ENCODE measurements at regions not wholly inside any gene's neighbourhood (a gene's known extent, or its start where the extent isn't known, plus 50 kb on each side); places are given as distances from the start of the nearest gene placed in this dataset.

DNA sequence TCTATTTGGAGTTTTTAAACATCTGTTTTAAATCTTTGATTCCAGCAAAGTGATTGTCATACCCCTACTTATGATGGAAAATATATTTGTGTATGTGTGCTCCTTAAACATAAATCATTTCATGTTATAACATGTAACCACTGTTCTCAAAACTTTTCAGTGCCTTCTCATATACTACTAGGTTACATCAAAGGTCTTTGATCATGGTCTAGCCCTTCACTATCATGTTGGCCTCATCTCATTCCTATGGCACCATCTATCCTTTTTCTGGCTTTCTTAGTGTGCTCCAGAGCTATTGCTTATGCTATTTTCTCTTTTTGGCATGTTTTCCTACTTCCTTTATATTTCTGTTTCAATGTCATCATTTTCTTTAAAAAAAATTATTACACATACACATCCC, 367.9 kb upstream of the SLC39A10 start:
- H3K9me3 ChIP-seq (ENCODE audit: control extremely low read depth in 1 of 3, control insufficient read depth in 2 of 3, insufficient read depth in 1 of 3, low read length in 2 of 3), result no peaks in the 10 kb centered on the region
- intact Hi-C loops (cut with micrococcal nuclease), result no loop called here
- no peaks in the 10 kb centered on the region for H4K20me1 ChIP-seq (ENCODE audit: control insufficient read depth, insufficient read depth, low read length, poor library complexity, severe bottlenecking)
- H3K4me3 ChIP-seq (ENCODE audit: control extremely low read depth in 1 of 5, extremely low read depth in 1 of 5, insufficient read depth in 1 of 5, low read depth in 2 of 5, low read length in 4 of 5), result no peak overlapping the region
- H3K36me3 ChIP-seq (replicated peaks in 1 of 2; ENCODE audit: control extremely low read depth in 1 of 2, control insufficient read depth in 1 of 2, extremely low read depth in 1 of 2, insufficient read depth in 2 of 2, low read length in 1 of 2), result no peaks in the 10 kb centered on the region
- Mint-ChIP-seq H3K9me3 (ENCODE audit: insufficient read depth) (no peaks in the 10 kb centered on the region), H3K27ac (no peak overlapping the region), H3K4me3 (no peak overlapping the region), H3K27me3 (no peaks in the 10 kb centered on the region), H3K4me1 (no peaks in the 10 kb centered on the region)
- TF ChIP-seq EZH2 (IDR thresholded peaks at IDR 0.05; ENCODE audit: borderline replicate concordance, insufficient read depth, low read depth, low read length, poor library complexity, severe bottlenecking), result no peak
- TF ChIP-seq CTCF (IDR thresholded peaks at IDR 0.05), result no peak
- no peak overlapping the region for H3K27ac ChIP-seq (ENCODE audit: low read length in 2 of 2)
- no peak overlapping the region for H3K4me2 ChIP-seq (replicated peaks; ENCODE audit: low read depth, low read length, poor library complexity, severe bottlenecking)
- no peaks in the 10 kb centered on the region for H3K4me1 ChIP-seq (ENCODE audit: control insufficient read depth in 2 of 2, insufficient read depth in 2 of 2, low read length in 2 of 2)
- DNase-seq (no peak), ATAC-seq (ENCODE audit: low read depth) (no peak)
- no peak overlapping the region for H3K9ac ChIP-seq (ENCODE audit: low read length)
- CTCF ChIA-PET, result no interaction called here
- no peaks in the 10 kb centered on the region for H3K79me2 ChIP-seq (ENCODE audit: control insufficient read depth, insufficient read depth, low read length)
- POLR2A ChIA-PET, result no interaction called here
- H3K27me3 ChIP-seq (replicated peaks in 1 of 4; ENCODE audit: control extremely low read depth in 1 of 4, control insufficient read depth in 3 of 4, insufficient read depth in 4 of 4, low read length in 3 of 4), result no peaks in the 10 kb centered on the region
- H2AFZ ChIP-seq (ENCODE audit: insufficient read depth, low read depth, low read length, poor library complexity, severe bottlenecking), result no peak overlapping the region

DNA sequence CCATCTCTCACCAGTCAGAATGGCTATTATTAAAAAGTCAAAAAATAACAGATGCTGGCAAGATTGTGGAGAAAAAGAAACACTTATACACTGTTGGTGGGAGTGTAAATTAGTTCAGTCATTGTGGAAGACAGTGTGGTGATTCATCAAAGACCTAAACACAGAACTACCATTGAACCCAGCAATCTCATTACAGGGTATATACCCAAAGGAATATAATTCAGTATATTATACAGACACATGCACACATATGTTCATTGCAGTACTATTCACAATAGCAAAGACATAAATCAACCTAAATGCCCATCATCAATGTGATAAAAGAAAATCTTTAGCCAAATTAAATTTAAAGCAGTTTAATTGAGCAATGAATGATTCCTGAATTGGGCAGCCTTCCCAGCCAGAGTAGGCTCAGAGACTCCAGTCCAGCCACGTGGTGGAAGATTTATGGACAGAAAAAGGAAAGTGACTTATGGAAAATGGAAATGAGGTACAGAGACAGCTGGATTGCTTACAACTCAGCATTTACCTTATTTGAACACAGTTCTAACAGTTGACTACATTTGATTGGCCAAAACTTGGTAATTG, 377.1 kb upstream of the SLC39A10 start:
- no peaks in the 10 kb centered on the region for H3K27me3 Mint-ChIP-seq
- no peaks in the 10 kb centered on the region for H3K9me3 Mint-ChIP-seq (ENCODE audit: insufficient read depth)
- TF ChIP-seq EZH2 (IDR thresholded peaks at IDR 0.05; ENCODE audit: borderline replicate concordance, insufficient read depth, low read depth, low read length, poor library complexity, severe bottlenecking), result no peak
- TF ChIP-seq CTCF (IDR thresholded peaks at IDR 0.05), result no peak
- 40% methylated on average over 1 of the region's 1 CpG for WGBS (ENCODE audit: insufficient coverage)
- H3K4me3 Mint-ChIP-seq, result no peak overlapping the region
- no peaks in the 10 kb centered on the region for H3K79me2 ChIP-seq (ENCODE audit: control insufficient read depth, insufficient read depth, low read length)
- no peak overlapping the region for H2AFZ ChIP-seq (ENCODE audit: insufficient read depth, low read depth, low read length, poor library complexity, severe bottlenecking)
- intact Hi-C loops (cut with micrococcal nuclease), result no loop called here
- H3K9ac ChIP-seq (ENCODE audit: low read length), result no peak overlapping the region
- ChIA-PET CTCF (no interaction called here), POLR2A (no interaction called here)
- H3K36me3 ChIP-seq (replicated peaks in 1 of 2; ENCODE audit: control extremely low read depth in 1 of 2, control insufficient read depth in 1 of 2, extremely low read depth in 1 of 2, insufficient read depth in 2 of 2, low read length in 1 of 2), result no peaks in the 10 kb centered on the region
- no peak for DNase-seq
- H3K9me3 ChIP-seq (ENCODE audit: control extremely low read depth in 1 of 3, control insufficient read depth in 2 of 3, insufficient read depth in 1 of 3, low read length in 2 of 3), result no peaks in the 10 kb centered on the region
- no peaks in the 10 kb centered on the region for H3K4me1 ChIP-seq (ENCODE audit: control insufficient read depth in 2 of 2, insufficient read depth in 2 of 2, low read length in 2 of 2)
- no peaks in the 10 kb centered on the region for H4K20me1 ChIP-seq (ENCODE audit: control insufficient read depth, insufficient read depth, low read length, poor library complexity, severe bottlenecking)
- H3K4me2 ChIP-seq (replicated peaks; ENCODE audit: low read depth, low read length, poor library complexity, severe bottlenecking), result no peak overlapping the region
- no peak overlapping the region for H3K27ac ChIP-seq (ENCODE audit: low read length in 2 of 2)
- no peaks in the 10 kb centered on the region for H3K27me3 ChIP-seq (replicated peaks in 1 of 4; ENCODE audit: control extremely low read depth in 1 of 4, control insufficient read depth in 3 of 4, insufficient read depth in 4 of 4, low read length in 3 of 4)
- H3K4me1 Mint-ChIP-seq, result no peaks in the 10 kb centered on the region
- H3K4me3 ChIP-seq (ENCODE audit: control extremely low read depth in 1 of 5, extremely low read depth in 1 of 5, insufficient read depth in 1 of 5, low read depth in 2 of 5, low read length in 4 of 5), result no peak overlapping the region
- no peak overlapping the region for H3K27ac Mint-ChIP-seq
- no peak for ATAC-seq (ENCODE audit: low read depth)

All from B cell (primary cell).